ENCODE measurements at regions not wholly inside any gene's neighbourhood (a gene's known extent, or its start where the extent isn't known, plus 50 kb on each side); places are given as distances from the start of the nearest gene placed in this dataset.

GRCh38 chr3:74048699-74049098 is 424.0 kb upstream of the PDZRN3 start:
- TF ChIP-seq CTCF (conservative IDR thresholded peaks at IDR 0.05) = no peak
- TF ChIP-seq ZFX (IDR thresholded peaks at IDR 0.05) = no peak

Data from C4-2B (cell line).